Activated CD8-positive, alpha-beta memory T cell treated with anti-CD3 and anti-CD28 coated beads, Interleukin-2, amount 50 U/mL, for 48 hours (primary cell): ENCODE measurements at regions not wholly inside any gene's neighbourhood (a gene's known extent, or its start where the extent isn't known, plus 50 kb on each side); places are given as distances from the start of the nearest gene placed in this dataset.

Experiments used
- DNase-seq: peaks from one replicate; pipeline ENCODE4 v3.0.0-alpha.2; 2020

GRCh38 chr18:22872900-22873537 is 60.1 kb upstream of the RBBP8 start:
- DNase-seq, result no peak

- DNase-seq, result no peak
Measured at GRCh38 chr18:22879293-22879692, 53.8 kb upstream of the RBBP8 start.

- no peak for DNase-seq
Measured at GRCh38 chr18:22882084-22882483, 51.0 kb upstream of the RBBP8 start.

GRCh38 chr18:22883179-22883578 is 49.9 kb upstream of the RBBP8 start:
- DNase-seq, result no peak
